ENCODE measurements at regions not wholly inside any gene's neighbourhood (a gene's known extent, or its start where the extent isn't known, plus 50 kb on each side); places are given as distances from the start of the nearest gene placed in this dataset.
"Not testable (repeated sequence)": the region's sequence is repeated elsewhere in the genome, so short reads cannot be mapped to it uniquely, and the experiment has no call there.

DNA sequence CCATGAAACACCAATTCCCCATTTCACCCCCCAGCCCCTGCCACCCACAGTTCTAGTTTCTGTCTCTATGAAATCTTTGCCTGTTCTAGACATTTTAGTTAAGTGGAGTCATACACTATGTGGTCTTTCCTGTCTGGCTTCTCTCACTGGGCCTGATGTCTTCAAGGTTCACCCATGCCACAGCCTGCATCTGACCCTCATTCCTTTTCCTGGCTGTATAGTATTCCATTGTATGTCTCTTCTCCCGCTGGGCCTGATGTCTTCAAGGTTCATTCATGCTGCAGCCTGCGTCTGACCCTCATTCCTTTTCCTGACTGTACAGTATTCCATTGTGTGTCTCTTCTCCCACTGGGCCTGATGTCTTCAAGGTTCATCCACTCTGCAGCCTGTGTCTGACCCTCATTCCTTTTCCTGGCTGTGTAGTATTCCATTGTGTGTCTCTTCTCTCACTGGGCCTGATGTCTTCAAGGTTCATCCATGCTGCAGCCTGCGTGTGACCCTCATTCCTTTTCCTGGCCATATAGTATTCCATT, 191.7 kb downstream of the CRLF2 start:
- Histone ChIP-seq H3K27me3 (no peaks in the 10 kb centered on the region), H3K4me3 (no peak overlapping the region), H3K4me1 (no peaks in the 10 kb centered on the region), H3K9me3 (peaks cover 9 to 19% of the 10 kb centered on the region in 2 donors), H3K27ac (no peak overlapping the region), H3K36me3 (no peaks in the 10 kb centered on the region)
- TF ChIP-seq, protein P1, sequence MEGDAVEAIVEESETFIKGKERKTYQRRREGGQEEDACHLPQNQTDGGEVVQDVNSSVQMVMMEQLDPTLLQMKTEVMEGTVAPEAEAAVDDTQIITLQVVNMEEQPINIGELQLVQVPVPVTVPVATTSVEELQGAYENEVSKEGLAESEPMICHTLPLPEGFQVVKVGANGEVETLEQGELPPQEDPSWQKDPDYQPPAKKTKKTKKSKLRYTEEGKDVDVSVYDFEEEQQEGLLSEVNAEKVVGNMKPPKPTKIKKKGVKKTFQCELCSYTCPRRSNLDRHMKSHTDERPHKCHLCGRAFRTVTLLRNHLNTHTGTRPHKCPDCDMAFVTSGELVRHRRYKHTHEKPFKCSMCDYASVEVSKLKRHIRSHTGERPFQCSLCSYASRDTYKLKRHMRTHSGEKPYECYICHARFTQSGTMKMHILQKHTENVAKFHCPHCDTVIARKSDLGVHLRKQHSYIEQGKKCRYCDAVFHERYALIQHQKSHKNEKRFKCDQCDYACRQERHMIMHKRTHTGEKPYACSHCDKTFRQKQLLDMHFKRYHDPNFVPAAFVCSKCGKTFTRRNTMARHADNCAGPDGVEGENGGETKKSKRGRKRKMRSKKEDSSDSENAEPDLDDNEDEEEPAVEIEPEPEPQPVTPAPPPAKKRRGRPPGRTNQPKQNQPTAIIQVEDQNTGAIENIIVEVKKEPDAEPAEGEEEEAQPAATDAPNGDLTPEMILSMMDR (IDR thresholded peaks at IDR 0.05), result no peak
- TF ChIP-seq EP300 (IDR thresholded peaks at IDR 0.05; ENCODE audit: low read depth), result no peak
- no peak for TF ChIP-seq POLR2A (IDR thresholded peaks at IDR 0.05)
- TF ChIP-seq POLR2AphosphoS5 (IDR thresholded peaks at IDR 0.05), result no peak
- no peak for DNase-seq
- in situ Hi-C loops (cut with MboI; ENCODE audit: low pct_ligation_motif_present in 1 of 4, low pct_unique_long_range_greater_than_20kb in 1 of 4, low sequenced_read_pairs in 3 of 4), result no loop called here
- intact Hi-C loops (cut with DNase I; ENCODE audit: low total_unique reads), result no loop called here
- 90 to 93% methylated on average over 3 of the region's 3 CpGs for WGBS, 2 donors (ENCODE audit: low coverage in 1 of 2)

DNA sequence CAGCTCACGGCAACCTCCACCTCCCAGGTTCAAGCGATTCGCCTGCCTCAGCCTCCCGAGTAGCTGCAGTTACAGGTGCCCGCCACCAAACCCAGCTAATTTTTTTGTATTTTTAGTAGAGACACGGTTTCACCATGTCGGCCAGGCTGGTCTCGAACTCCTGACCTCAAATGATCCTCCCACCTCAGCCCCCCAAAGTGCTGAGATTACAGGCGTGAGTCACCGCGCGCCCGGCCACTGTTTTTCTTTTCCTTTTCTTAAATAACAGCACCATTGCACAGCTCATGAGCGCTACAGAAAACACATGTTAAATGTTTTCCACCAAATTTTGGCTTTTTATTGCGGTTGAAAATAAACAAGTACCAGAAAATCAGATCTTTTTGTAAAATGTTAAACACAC, 195.5 kb downstream of the CRLF2 start:
- DNase-seq; intact Hi-C loops (cut with DNase I; ENCODE audit: low total_unique reads); H3K4me1 ChIP-seq; H3K27me3 ChIP-seq; in situ Hi-C loops (cut with MboI; ENCODE audit: low pct_ligation_motif_present in 1 of 4, low pct_unique_long_range_greater_than_20kb in 1 of 4, low sequenced_read_pairs in 3 of 4); H3K27ac ChIP-seq; H3K36me3 ChIP-seq; H3K4me3 ChIP-seq: not testable (repeated sequence)
- peaks cover 9 to 18% of the 10 kb centered on the region in 2 donors for H3K9me3 ChIP-seq
- 89% methylated on average over 14 to 15 of the region's 15 CpGs for WGBS, 2 donors (ENCODE audit: low coverage in 1 of 2)

DNA sequence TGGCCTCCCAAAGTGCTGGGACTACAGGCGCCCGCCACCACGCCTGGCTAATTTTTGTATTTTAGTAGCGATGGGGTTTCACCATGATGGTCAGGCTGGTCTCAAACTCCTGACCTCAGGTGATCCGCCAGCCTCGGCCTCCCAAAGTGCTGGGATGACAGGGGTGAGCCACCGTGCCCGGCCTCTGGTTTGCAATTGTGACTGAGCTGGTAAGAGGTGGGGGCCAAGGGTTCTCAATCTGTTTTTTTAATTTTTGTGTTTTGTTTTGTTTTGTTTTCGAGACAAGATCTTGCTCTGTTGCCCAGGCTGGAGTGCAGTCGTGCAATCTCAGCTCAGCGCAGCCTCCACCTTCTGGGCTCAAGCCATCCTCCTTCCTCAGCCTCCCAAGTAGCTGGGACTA, 196.2 kb downstream of the CRLF2 start:
- H3K4me1 ChIP-seq; H3K27ac ChIP-seq; H3K27me3 ChIP-seq; H3K4me3 ChIP-seq; intact Hi-C loops (cut with DNase I; ENCODE audit: low total_unique reads); DNase-seq; in situ Hi-C loops (cut with MboI; ENCODE audit: low pct_ligation_motif_present in 1 of 4, low pct_unique_long_range_greater_than_20kb in 1 of 4, low sequenced_read_pairs in 3 of 4); H3K36me3 ChIP-seq: not testable (repeated sequence)
- peaks cover 5 to 11% of the 10 kb centered on the region in 2 donors for H3K9me3 ChIP-seq
- WGBS, 2 donors (ENCODE audit: low coverage in 1 of 2), result 95 to 96% methylated on average over 7 to 11 of the region's 11 CpGs

DNA sequence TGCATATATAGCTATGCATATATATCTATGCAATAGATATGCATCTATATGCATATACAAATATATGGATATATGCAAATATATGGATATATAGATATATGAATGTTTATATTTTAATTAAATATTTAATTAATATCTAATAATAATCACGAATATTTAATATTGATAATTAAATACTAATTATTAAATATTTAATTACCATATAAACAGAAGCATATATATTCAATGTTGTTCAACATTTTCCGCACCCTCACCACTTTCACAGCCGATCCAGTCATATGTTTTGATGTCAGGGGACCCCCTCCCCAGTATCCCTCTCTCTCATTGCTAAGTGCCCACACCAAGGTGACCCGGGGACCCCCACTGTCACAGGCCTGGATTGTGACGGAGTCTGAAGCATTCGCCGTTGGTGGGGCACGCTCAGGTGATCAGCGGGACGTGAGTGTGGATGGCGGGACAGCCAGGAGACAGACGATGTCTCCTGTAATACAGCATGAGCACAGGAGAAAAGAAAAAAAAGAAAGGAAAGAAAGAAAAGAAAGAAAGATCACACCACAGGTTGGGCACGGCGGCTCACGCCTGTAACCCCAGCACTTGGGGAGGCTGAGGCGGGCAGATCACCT, 199.7 kb downstream of the CRLF2 start:
- in situ Hi-C loops (cut with MboI; ENCODE audit: low pct_ligation_motif_present in 1 of 4, low pct_unique_long_range_greater_than_20kb in 1 of 4, low sequenced_read_pairs in 3 of 4), result no loop called here
- TF ChIP-seq, protein P1 (IDR thresholded peaks at IDR 0.05), result no peak
- no peak for TF ChIP-seq EP300 (IDR thresholded peaks at IDR 0.05; ENCODE audit: low read depth)
- TF ChIP-seq POLR2A (IDR thresholded peaks at IDR 0.05), result no peak
- no peak for TF ChIP-seq POLR2AphosphoS5 (IDR thresholded peaks at IDR 0.05)
- WGBS, 2 donors (ENCODE audit: low coverage in 1 of 2), result 81 to 82% methylated on average over 12 to 16 of the region's 16 CpGs

DNA sequence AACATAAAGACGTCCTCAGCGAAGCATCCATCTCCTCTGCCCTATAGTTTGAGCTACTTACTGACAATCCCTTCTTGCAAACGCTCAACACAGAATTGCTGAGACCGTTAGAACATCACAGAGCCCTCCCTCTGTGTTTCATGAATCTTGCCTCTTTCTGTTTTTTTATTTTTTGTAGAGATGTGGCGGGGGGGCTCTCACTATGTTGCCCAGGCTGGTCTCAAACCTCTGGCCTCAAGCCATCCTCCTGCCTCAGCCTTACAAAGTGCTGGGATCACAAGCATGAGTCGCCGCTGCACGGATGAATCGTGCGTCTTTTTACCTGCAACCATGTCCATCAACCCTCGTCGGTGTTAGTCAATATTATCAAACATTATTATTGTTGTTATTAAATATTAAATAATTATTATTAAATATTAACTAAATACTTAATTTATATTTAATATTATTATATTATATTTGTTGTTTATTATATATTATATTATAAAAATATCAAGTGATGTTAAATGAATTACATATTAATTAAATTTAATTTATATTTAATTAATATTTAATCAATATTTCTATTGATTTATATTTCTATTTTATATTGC, 200.7 kb downstream of the CRLF2 start:
- intact Hi-C loops (cut with DNase I; ENCODE audit: low total_unique reads) (no loop called here), in situ Hi-C loops (cut with MboI; ENCODE audit: low pct_ligation_motif_present in 1 of 4, low pct_unique_long_range_greater_than_20kb in 1 of 4, low sequenced_read_pairs in 3 of 4) (no loop called here)
- Histone ChIP-seq H3K27me3 (no peaks in the 10 kb centered on the region), H3K9me3 (no peaks in the 10 kb centered on the region), H3K27ac (no peak overlapping the region), H3K4me3 (no peak overlapping the region), H3K4me1 (no peaks in the 10 kb centered on the region), H3K36me3 (no peaks in the 10 kb centered on the region)
- 88 to 90% methylated on average over 12 of the region's 12 CpGs for WGBS, 2 donors (ENCODE audit: low coverage in 1 of 2)
- TF ChIP-seq POLR2A (IDR thresholded peaks at IDR 0.05) (no peak), POLR2AphosphoS5 (IDR thresholded peaks at IDR 0.05) (no peak)
- DNase-seq, result no peak

More for the DNA sequence above, 199.7 kb downstream of the CRLF2 start:
- intact Hi-C loops (cut with DNase I; ENCODE audit: low total_unique reads), result no loop called here
- Histone ChIP-seq H3K4me3 (no peak overlapping the region), H3K9me3 (no peaks in the 10 kb centered on the region), H3K27me3 (no peaks in the 10 kb centered on the region), H3K36me3 (no peaks in the 10 kb centered on the region), H3K4me1 (no peaks in the 10 kb centered on the region), H3K27ac (no peak overlapping the region)
- no peak for DNase-seq
